Right lobe of liver (tissue), 4 donors: ENCODE measurements at regions not wholly inside any gene's neighbourhood (a gene's known extent, or its start where the extent isn't known, plus 50 kb on each side); places are given as distances from the start of the nearest gene placed in this dataset.

ENCODE experiments used
- POLR2A ChIP-seq: fragments of 450-650 bp; IDR thresholded peaks from one replicate; pipeline ENCODE4 v1.6.1; 2017; ENCODE audit warnings: antibody characterized with exemption, mild to moderate bottlenecking
- TF ChIP-seq, protein P1 (sequence below), 4 donors: fragments of 200-600 bp in 3 of 4; fragments of 450-650 bp in 1 of 4; IDR thresholded peaks; one replicate each; pipeline versions ENCODE4 v1.5.1 to v1.8.0; 2016 to 2022; ENCODE audit warnings: antibody characterized with exemption in 4 of 4, mild to moderate bottlenecking in 2 of 4
- donor health status: DM: no; HTN: no; CAD: no.
- donor health status: DM: no; HTN: no; CAD: no.
- donor health status: DM: no; HTN: yes; CAD: no.

DNA sequence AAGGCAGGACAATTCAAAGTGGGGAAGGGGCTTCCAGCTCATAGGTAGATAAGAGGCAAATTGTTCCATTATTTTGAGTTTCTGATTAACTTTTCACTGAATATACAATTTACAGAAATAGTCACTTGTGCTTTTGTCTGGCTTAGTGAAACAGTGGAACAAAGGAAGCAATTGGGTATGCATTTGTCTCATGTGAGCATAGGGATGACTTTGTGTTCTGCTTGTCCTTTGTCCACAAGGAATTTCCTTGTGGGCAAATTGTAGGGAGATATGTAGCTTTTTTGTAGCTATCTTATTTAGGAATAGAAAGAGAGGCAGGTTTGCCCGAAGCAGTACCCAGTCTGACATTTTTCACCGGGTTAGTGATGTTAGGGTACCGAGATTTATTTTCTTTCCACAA, 1224.8 kb downstream of the SLITRK1 start:
- TF ChIP-seq, protein P1, sequence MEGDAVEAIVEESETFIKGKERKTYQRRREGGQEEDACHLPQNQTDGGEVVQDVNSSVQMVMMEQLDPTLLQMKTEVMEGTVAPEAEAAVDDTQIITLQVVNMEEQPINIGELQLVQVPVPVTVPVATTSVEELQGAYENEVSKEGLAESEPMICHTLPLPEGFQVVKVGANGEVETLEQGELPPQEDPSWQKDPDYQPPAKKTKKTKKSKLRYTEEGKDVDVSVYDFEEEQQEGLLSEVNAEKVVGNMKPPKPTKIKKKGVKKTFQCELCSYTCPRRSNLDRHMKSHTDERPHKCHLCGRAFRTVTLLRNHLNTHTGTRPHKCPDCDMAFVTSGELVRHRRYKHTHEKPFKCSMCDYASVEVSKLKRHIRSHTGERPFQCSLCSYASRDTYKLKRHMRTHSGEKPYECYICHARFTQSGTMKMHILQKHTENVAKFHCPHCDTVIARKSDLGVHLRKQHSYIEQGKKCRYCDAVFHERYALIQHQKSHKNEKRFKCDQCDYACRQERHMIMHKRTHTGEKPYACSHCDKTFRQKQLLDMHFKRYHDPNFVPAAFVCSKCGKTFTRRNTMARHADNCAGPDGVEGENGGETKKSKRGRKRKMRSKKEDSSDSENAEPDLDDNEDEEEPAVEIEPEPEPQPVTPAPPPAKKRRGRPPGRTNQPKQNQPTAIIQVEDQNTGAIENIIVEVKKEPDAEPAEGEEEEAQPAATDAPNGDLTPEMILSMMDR (IDR thresholded peaks at IDR 0.05), result no peak
- TF ChIP-seq POLR2A, result no peak
